Stimulated activated CD8-positive, alpha-beta memory T cell treated with anti-CD3 and anti-CD28 coated beads, Interleukin-7, amount 100 ng/mL, for 48 hours (primary cell): ENCODE measurements at regions not wholly inside any gene's neighbourhood (a gene's known extent, or its start where the extent isn't known, plus 50 kb on each side); places are given as distances from the start of the nearest gene placed in this dataset.
"Not testable (repeated sequence)": the region's sequence is repeated elsewhere in the genome, so short reads cannot be mapped to it uniquely, and the experiment has no call there.

Experiments
- DNase-seq, 2 donors: peaks; one replicate each; pipeline ENCODE4 v3.0.0-alpha.2; 2020; ENCODE audit warnings: low read depth in 1 of 2; ENCODE audit errors: extremely low read depth in 1 of 2

DNA sequence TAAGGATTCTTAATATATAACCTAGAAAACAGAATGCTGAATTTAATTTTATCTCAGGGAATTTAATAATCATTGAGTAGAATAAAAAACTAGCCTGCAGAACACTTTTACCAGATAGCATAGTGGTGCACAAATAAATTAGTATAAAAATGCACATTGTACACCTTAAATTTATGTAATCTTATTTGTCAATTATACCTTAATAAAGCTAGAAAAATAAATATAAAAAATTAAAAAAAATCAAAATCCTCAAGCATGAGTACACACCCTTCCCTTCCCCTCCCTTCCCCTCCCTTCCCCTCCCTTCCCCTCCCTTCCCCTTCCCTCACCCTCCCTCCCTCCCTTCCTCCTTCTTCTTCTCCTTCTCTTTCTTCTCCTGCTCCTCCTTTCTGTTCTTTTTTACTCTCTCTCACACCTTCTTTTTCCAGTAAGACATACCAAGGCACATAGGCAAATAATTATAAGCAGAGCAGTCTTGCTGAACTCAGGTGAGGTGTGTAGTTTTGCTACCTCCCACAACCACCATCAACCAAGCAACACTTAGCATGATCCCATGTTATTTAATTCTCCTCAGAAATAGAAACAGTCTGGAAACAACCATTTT is 1395.0 kb downstream of the ZPLD1 start:
- DNase-seq, result no peak

DNA sequence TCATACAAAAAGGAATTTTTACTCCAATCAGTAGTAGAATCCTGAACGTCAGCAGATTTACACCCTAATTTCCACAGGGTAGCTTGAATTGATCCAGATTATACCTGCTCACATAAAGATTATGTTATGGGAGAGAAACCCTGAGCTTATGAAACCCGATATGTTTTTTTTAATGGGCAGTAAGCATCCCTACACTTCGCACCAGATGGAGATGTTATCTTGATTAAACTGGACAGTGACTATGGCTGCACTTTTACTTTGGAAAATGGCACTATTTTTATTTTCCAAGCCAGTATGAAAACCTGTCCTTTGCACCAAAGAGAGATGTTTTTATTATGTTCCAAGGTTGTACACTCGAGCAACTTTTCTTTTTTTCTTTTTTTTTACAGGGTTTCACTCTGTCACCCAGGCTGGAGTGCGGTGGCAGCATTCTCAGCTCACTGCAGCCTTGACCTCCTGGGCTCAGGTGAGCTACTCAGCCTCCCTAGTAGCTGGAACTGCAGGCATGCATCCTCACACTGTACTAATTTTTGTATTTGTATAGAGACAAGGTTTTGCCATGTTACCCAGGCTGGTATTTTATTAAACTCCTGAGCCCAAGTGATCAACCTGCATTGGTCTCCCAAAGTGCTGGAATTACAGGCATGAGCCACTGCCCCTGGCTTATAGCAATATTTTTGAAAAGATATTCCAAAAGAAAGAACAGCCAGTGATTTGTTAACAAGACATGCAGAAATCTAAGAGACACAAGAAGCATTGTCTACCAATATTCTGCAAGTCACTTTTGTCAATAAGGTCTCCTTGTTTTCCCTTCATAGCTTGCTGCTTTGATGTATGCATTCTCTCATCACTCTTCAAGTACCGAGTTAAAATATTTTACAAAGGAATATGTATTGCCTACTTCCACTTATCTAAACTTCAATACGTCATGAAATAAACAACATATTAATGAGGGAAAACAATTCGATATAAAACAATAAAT is 1412.6 kb downstream of the ZPLD1 start:
- DNase-seq, result no peak

DNA sequence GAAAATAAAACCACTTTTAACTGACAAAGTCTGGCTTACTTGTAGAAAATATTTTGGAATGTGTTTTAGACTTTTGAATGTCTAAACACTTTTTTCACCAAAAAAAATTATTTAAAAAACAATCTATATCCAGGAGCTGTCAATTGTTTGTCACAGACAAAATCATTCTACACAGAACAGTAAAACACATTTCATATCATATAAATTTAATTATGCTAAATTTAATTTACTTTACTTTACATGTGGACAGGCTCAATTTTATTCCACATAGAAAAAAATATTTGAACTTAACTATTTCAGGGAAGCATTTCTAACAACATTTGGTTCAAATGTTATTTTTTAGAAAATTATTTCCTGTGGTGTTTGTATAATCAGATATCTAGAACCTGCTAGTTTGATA is 1417.0 kb downstream of the ZPLD1 start:
- no peak for DNase-seq

DNA sequence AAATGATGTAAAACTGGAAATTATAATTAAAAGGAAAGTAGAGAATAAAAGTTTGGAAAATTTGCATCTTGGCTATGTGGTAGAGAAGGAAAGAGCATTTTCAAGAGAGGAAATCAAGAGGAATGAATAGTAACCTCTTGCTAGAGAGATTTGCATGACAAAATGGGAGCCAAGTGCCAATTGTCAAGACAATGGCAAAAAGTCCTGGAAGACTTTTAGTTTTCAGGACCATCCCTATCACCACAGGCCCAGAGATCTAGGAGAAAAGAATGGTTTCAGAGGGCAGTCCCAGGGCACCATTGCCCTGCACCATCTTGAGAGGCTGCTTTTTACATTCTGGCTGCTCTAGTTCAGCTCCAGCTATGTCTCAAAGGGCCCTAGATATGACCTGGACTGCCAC is 1427.6 kb downstream of the ZPLD1 start:
- no peak for DNase-seq

DNA sequence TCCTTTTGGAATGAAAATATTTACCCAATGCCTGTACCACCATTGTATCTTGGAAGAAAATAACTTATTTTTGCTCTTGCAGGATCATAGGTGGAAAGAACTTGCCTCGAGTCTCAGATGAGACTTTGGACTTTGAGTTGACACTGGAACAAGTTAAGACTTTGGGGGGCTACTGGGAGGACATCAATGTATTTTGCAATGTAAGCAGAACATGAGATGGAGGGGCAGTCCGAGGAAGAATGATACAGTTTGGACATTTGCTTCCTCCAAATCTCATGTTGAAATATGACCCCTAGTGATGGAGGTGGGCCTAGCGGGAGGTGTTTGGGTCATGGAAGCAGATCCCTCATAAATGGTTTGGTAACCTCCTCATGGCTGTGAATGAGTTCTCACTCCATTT is 1428.6 kb downstream of the ZPLD1 start:
- DNase-seq, result no peak

DNA sequence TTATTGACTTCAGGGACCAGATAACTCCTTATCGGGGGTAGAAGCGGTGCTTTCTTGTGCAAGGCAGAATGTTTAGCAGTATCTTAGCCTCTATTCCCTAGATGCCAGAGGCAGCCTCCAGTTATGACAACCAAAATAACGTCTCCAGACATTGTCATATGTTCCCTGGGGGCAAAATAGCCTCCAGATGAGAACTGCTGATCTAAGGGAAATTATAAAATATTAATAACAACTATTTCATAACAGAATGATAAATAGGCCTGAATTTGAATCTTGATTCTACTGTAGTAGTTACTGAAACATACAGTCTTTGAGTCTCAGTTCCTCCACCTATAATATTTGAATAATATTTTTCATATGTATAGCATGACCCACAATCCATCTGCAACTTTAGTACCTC is 1431.3 kb downstream of the ZPLD1 start:
- DNase-seq, result no peak

DNA sequence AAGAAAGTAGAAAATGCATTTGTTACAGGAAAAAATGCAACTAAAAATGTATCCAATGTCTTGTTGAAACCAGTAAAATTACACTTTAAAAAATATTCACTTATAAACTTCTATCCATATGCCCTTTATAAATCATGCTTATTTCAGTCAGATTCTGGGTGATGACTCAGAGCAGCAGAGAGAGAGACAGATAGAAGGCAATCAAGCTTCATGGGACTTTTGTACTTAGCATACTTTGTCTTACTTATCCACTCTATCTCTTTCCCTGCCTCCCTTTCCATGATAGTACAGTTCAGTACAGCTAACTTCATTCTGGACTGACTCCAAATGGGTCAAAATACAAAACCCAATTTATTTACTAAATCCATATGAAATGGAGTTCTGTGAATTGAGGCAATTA is 1438.2 kb downstream of the ZPLD1 start:
- DNase-seq, result no peak

DNA sequence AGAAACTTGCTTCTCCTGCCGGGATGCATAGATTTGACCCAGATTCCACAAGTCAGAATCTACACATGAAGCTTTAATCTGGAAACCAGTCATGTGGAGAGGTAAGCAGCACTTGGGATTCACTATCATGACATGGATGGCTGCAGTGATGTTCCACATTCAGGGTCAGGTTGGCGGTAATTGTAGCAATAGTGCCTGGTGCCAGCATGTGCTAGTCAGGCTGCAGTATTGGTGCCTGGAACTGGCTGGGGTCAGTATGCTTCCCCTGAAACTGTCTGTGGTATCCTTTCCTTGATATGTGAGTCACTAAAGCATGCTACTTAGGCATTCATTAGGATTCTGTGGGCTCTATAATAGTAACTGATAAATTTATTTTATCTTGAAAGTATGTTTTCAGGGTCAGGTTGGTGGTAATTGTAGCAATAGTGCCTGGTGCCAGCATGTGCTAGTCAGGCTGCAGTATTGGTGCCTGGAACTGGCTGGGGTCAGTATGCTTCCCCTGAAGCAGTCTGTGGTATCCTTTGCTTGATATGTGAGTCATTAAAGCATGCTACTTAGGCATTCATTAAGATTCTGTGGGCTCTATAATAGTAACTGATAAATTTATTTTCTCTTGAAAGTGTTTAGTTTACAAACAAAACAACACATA is 1439.2 kb downstream of the ZPLD1 start:
- no peak for DNase-seq

DNA sequence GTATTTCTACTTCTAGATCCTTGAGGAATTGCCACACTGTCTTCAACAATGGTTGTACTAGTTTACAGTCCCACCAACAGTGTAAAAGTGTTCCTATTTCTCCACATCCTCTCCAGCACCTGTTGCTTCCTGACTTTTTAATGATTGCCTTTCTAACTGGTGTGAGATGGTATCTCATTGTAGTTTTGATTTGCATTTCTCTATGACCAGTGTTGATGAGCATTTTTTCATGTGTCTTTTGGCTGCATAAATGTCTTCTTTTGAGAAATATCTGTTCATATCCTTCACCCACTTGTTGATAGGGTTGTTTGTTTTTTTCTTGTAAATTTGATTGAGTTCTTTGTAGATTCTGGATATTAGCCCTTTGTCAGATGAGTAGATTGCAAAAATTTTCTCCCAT is 1447.0 kb downstream of the ZPLD1 start:
- not testable (repeated sequence) for DNase-seq

DNA sequence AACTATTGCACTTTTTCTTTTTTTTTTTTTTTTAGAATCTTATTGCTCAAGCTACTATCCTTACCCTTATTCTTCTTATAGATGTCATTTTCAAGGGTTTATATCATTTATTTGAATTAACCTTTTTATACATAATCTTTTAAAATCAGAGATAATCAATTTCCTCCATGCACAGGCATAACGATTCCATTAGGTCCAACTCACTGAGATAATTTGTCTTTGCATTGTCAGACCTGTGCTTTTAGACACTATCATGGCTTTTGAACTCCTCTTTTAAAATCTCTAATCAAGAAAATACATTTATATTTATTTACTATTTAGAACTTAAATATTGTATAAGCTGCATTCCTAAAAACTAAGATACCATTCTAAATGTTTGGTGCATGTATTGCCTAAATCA is 1454.9 kb downstream of the ZPLD1 start:
- DNase-seq, result no peak

DNA sequence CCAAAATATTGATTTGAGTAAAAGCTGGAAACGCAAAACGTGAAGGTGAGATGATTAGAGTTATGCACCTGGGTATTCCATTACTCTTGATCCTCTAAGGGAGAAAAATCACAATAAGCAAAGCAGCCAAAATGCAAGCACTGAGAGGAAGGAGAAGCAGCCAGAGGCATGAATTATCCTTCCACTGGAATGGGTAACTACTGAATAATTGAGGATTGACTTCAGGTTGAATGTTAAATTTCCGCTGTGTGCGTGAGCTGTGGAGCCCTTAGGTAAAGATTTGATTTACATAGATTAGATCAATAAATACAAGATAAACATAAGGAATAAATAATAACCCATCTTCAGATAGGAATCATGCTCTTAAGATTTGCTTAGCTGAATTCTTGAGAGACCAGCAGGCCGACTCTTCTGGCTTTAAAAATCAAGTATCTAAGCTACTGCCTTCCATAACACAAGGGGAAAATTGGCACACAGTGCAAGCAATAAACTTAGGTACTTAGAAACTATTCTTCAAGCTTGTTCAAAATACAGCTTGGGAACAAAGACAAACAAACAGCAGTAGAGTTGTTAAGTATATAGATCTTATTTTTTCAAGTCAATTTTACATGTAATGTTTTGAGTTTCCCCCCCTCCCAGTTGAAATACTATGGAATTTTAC is 1459.5 kb downstream of the ZPLD1 start:
- DNase-seq, result no peak

DNA sequence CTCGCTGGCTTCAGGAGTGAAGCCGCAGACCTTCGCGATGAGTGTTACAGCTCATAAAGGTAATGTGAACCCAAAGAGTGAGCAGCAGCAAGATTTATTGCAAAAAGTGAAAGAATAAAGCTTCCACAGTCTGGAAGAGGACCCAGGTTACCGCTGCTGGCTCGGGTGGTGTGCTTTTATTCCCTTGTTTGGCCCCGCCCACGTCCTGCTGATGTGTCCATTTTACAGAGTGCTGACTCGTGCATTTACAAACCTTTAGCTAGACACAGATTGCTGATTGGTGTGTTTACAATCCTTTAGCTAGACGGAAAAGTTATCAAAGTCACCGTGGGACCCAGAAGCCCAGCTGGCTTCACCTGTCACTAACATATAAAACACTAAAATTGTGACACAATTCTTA is 1464.5 kb downstream of the ZPLD1 start:
- DNase-seq, result no peak

DNA sequence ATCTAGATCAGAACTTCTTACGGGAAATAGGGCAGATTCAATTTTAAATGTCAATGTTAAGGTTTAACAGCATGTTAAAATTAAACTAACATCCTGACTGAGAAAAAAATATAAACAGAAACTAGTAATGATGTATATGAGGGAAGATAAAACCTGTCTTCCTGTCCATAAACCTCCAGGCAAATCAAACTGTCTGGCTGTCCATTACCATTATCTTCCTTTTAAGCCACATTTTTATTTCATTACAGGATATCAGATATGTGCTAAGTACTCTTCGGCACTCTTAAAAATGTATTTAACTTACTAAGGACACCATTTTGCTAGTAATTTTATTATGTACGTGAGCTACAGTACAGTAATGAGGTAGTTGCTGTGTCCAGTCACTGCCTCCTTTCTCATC is 1461.7 kb upstream of the ALCAM start:
- no peak for DNase-seq

DNA sequence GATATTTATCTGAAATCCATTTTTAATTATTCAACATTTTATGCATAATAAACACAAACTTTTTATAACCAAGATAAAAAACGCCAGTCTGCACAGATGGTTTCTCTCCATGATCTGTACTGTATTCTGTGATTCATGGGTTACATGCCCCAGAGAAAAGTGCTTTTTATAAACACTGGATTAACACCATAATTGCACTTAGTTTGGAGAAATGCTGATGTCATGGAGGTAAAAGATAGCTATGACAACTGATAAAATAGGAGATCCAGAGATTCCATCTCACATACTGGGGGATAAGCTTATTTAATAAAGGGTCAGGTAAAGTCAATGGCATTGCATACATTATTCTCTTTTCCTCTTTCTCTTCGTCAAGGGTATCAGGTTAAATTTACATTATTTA is 1460.4 kb upstream of the ALCAM start:
- DNase-seq, result no peak

DNA sequence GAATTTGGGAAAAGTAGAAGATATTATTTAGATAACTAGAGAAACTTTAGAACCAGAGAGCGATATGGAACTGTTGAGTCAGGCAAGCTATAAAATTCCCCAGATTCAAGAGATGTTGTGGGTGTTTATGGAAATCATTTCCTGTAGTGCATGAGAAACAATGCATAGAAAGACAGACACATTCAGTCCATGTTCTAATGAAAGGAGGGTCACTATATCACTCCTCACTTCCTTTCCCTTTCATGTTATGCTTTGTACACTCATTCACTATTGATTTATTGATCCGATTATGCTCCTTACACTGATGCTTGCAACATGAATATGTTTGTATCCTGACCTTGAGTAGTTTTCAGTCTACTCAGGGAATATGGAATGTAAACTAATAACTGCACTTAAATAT is 1459.9 kb upstream of the ALCAM start:
- no peak for DNase-seq

DNA sequence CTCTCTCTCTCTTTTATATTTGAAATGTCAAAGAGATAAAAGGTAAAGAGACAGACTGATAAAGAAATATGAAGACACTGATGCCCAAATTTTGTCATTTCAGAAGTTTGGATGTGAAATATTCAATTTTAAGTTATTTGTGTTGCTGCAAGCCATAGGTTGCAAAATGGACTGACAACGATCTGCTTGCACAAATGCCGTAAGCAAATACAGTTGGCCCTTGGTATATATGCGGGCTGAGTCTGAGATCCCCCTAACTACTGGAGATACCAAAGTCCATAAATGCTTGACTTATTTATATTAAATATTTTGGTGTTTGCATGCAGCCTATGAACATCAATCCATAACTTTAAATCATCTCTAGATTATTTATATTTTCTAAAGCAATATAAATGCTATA is 1459.1 kb upstream of the ALCAM start:
- no peak for DNase-seq

DNA sequence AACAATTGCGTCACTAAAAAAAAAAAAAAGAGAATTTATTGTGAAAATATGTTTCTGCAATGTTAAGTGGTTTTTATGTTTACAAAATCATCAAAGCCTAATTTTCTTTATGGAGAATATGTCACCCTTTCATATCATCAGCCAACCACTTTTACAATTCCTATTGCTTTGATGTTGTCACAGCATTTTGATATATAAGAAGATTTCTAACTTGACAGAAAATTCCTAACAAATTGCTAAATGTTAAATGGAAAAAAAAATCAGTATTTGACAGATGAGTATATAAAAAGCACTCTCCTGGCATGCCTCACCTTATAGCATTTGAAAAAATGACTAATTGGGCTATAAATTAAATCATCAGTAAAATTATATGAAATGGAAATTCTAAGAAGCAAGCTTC is 1457.3 kb upstream of the ALCAM start:
- no peak for DNase-seq

DNA sequence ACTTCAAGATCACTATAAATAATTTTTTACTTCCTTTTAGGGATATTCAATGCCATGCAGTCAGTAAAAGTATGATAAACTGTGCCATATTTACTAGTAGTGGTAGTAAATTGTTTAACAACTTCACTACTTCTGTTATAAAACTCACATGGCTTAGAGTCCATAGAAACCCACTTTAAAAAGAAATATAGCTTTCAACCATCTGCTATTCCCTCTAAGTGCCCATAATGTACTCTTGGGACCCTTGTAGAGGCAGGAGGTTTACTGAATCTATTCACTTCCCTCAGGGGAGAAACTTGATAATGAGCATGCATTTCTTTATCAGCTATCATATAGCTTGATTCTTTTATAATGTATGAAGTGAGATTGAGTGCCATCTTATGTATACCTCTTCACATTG is 1448.4 kb upstream of the ALCAM start:
- DNase-seq, result no peak

DNA sequence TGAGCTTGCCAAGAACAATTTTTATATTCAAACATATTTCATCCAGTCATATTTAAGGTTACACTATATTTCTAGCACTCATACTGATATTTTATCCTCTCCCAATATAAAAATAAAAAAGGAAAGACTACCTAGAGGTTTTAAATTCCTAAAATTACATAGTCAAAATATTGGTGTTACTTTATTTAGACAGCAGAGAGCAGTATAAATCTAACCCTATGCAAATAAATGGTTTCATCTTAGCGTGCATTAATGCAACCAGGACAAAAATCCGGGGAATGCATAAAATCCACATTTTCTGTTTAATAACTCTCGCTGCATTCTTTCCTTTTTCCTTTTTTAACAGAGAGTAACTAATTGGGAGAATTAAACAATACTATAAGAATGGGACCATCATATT is 1447.4 kb upstream of the ALCAM start:
- no peak for DNase-seq

DNA sequence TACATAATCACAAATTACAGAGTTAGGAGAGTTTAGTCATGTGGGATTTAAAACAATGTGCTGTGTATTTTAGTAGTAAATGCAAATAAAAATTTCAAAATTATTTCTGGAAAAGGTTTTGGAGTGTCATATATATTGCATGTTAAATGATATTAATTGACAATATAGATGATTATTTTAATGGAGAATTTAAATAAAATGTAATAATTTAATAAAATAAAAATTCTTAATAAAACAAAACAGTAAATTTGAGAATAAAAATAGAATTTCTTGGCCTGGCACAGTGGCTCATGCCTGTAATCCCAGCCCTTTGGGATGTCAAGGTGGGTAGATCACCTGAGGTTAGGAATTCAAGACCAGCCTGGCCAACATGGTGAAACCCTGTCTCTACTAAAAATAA is 1442.8 kb upstream of the ALCAM start:
- no peak for DNase-seq

DNA sequence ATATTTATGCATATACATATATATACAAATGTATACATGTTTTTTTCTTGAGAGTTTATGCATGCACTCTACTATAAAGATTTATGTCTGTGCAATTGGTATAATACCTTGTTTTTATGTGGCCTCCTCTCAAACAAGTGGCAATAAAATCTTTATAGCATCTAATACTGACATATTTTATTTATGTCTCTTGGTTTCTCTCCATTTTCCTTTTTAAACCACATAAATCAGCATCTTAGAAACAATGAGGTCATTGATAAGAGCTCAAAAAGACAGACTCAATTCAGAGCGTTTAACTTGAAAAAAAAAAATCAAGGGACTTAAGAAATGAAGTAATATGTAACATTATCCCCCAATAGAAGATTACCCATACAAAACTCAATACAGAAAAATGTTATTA is 1442.2 kb upstream of the ALCAM start:
- no peak for DNase-seq
